ENCODE measurements at regions not wholly inside any gene's neighbourhood (a gene's known extent, or its start where the extent isn't known, plus 50 kb on each side); places are given as distances from the start of the nearest gene placed in this dataset.

GRCh38 chr1:69479734-69480133, 88.0 kb upstream of the LRRC7 start:
- Mint-ChIP-seq H3K4me1 (no peaks in the 10 kb centered on the region), H3K4me3 (no peak overlapping the region), H3K27me3 (no peaks in the 10 kb centered on the region), H3K36me3 (ENCODE audit: low read depth) (no peaks in the 10 kb centered on the region), H3K27ac (no peak overlapping the region), H3K9me3 (peaks cover 6% of the 10 kb centered on the region)
- no peak for DNase-seq
- TF ChIP-seq, protein P1, sequence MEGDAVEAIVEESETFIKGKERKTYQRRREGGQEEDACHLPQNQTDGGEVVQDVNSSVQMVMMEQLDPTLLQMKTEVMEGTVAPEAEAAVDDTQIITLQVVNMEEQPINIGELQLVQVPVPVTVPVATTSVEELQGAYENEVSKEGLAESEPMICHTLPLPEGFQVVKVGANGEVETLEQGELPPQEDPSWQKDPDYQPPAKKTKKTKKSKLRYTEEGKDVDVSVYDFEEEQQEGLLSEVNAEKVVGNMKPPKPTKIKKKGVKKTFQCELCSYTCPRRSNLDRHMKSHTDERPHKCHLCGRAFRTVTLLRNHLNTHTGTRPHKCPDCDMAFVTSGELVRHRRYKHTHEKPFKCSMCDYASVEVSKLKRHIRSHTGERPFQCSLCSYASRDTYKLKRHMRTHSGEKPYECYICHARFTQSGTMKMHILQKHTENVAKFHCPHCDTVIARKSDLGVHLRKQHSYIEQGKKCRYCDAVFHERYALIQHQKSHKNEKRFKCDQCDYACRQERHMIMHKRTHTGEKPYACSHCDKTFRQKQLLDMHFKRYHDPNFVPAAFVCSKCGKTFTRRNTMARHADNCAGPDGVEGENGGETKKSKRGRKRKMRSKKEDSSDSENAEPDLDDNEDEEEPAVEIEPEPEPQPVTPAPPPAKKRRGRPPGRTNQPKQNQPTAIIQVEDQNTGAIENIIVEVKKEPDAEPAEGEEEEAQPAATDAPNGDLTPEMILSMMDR (IDR thresholded peaks at IDR 0.05): no peak
- CTCF ChIA-PET: interaction anchor here (0.7 kb wide), 1 partner anchor 37 kb away, joined by 3 read pairs; no protein-coding TSS in a partner anchor
- intact Hi-C loops (cut with micrococcal nuclease): no loop called here
- POLR2A ChIA-PET: no interaction called here
- no peak for ATAC-seq (ENCODE audit: low read depth)

- Mint-ChIP-seq H3K36me3 (ENCODE audit: low read depth) (no peaks in the 10 kb centered on the region), H3K27ac (no peak overlapping the region), H3K9me3 (peaks cover 3% of the 10 kb centered on the region), H3K4me3 (no peak overlapping the region), H3K27me3 (no peaks in the 10 kb centered on the region), H3K4me1 (no peaks in the 10 kb centered on the region)
- ChIA-PET CTCF (no interaction called here), POLR2A (no interaction called here)
- no peak for ATAC-seq (ENCODE audit: low read depth)
- DNase-seq: no peak
- intact Hi-C loops (cut with micrococcal nuclease): no loop called here
- TF ChIP-seq, protein P1 (IDR thresholded peaks at IDR 0.05): no peak
These were observed 84.5 kb upstream of the LRRC7 start for GRCh38 chr1:69483246-69483645.

GRCh38 chr1:69485616-69486015, 82.1 kb upstream of the LRRC7 start:
- H3K4me1 Mint-ChIP-seq: no peaks in the 10 kb centered on the region
- H3K27ac Mint-ChIP-seq: no peak overlapping the region
- no peak for DNase-seq
- ChIA-PET POLR2A (no interaction called here), CTCF (no interaction called here)
- H3K36me3 Mint-ChIP-seq (ENCODE audit: low read depth): no peaks in the 10 kb centered on the region
- no peaks in the 10 kb centered on the region for H3K27me3 Mint-ChIP-seq
- peaks cover 6% of the 10 kb centered on the region for H3K9me3 Mint-ChIP-seq
- TF ChIP-seq, protein P1 (IDR thresholded peaks at IDR 0.05): no peak
- H3K4me3 Mint-ChIP-seq: no peak overlapping the region
- intact Hi-C loops (cut with micrococcal nuclease): no loop called here
- no peak for ATAC-seq (ENCODE audit: low read depth)

DNA sequence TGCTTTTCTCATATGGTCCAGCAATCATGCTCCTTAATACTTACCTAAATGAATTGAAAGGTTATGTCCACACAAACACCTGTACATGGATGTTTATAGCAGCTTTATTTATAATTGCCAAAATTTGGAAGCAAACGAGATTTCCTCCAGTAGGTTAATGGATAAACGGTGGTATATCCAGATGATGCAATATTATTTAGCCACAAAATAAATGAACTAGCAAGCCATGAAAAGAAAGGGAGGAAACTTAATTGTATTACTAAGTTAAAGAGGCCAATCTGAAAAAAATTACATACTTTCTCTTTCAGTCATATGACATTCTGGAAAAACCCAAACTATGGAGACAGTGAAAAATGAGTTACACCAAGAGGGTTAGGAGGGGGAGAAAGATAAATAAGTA, 76.3 kb upstream of the LRRC7 start:
- no peak for ATAC-seq (ENCODE audit: low read depth)

DNA sequence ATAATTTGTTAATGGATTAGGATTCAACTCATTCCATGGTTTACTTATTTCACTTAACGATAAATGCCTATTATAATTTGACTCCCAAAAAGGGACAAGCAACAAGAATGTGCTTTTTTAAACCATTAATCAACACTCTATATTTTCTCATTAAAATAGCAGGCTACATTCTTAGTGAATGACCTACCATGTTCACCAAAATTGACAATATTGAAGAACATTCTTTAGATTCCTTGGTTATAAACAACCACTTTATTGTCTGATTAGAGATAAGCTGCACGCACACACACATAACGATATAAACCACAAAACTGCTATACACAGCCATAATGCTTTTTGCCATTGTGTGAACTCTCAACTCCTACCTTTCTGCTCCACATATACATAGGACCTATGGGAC, 75.4 kb upstream of the LRRC7 start:
- Mint-ChIP-seq H3K27ac (no peak overlapping the region), H3K36me3 (ENCODE audit: low read depth) (no peaks in the 10 kb centered on the region), H3K4me3 (no peak overlapping the region), H3K9me3 (peaks cover 2% of the 10 kb centered on the region), H3K27me3 (no peaks in the 10 kb centered on the region), H3K4me1 (no peaks in the 10 kb centered on the region)
- ChIA-PET CTCF (no interaction called here), POLR2A (no interaction called here)
- intact Hi-C loops (cut with micrococcal nuclease): no loop called here
- ATAC-seq (ENCODE audit: low read depth) (no peak), DNase-seq (no peak)
- TF ChIP-seq, protein P1 (IDR thresholded peaks at IDR 0.05): no peak

More for the DNA sequence above, 76.3 kb upstream of the LRRC7 start:
- H3K4me1 Mint-ChIP-seq: no peaks in the 10 kb centered on the region
- POLR2A ChIA-PET: no interaction called here
- CTCF ChIA-PET: no interaction called here
- H3K4me3 Mint-ChIP-seq: no peak overlapping the region
- no peak for DNase-seq
- H3K27me3 Mint-ChIP-seq: no peaks in the 10 kb centered on the region
- peaks cover 2% of the 10 kb centered on the region for H3K9me3 Mint-ChIP-seq
- no peaks in the 10 kb centered on the region for H3K36me3 Mint-ChIP-seq (ENCODE audit: low read depth)
- no peak overlapping the region for H3K27ac Mint-ChIP-seq
- TF ChIP-seq, protein P1 (IDR thresholded peaks at IDR 0.05): no peak
- intact Hi-C loops (cut with micrococcal nuclease): no loop called here

Measured in activated B cell treated with CpG ODN at 0.5 μM for 24 hours (primary cell).